Memory B cell (primary cell): ENCODE measurements at regions not wholly inside any gene's neighbourhood (a gene's known extent, or its start where the extent isn't known, plus 50 kb on each side); places are given as distances from the start of the nearest gene placed in this dataset.

ENCODE experiments used
- ATAC-seq: fragments of 150-1000 bp; cut with Tn5 transposase; 2 replicates; pipeline ENCODE4 v1.10.0; 2021; ENCODE audit warnings: low read depth, mild to moderate bottlenecking, moderate library complexity
- DNase-seq, 2 donors: peaks; one replicate each; pipeline ENCODE4 v3.0.0; 2022; ENCODE audit warnings: low spot score in 2 of 2
- H3K27ac Mint-ChIP-seq: one replicate; pipeline ENCODE4 v1.8.0; 2022; ENCODE audit warnings: mild to moderate bottlenecking, moderate library complexity, mixed read lengths
- H3K27me3 Mint-ChIP-seq: one replicate; pipeline ENCODE4 v1.8.0; 2022; ENCODE audit warnings: mixed read lengths
- H3K36me3 Mint-ChIP-seq: one replicate; pipeline ENCODE4 v1.8.0; 2022; ENCODE audit warnings: mild to moderate bottlenecking, mixed read lengths
- H3K4me1 Mint-ChIP-seq: one replicate; pipeline ENCODE4 v1.8.0; 2022; ENCODE audit warnings: mixed read lengths
- H3K4me3 Mint-ChIP-seq: one replicate; pipeline ENCODE4 v1.8.0; 2022; ENCODE audit warnings: mild to moderate bottlenecking, moderate library complexity, mixed read lengths
- H3K9me3 Mint-ChIP-seq: one replicate; pipeline ENCODE4 v1.8.0; 2022; ENCODE audit warnings: mixed read lengths

GRCh38 chrX:7254144-7254543 lies 106.2 kb upstream of the PUDP start:
- Mint-ChIP-seq H3K4me1 (peaks cover 8% of the 10 kb centered on the region), H3K36me3 (peaks cover 16% of the 10 kb centered on the region), H3K27ac (no peak overlapping the region), H3K27me3 (no peaks in the 10 kb centered on the region), H3K4me3 (peak overlapping the region; percentile 39), H3K9me3 (no peaks in the 10 kb centered on the region)
- ATAC-seq (no peak), DNase-seq (no peak)

GRCh38 chrX:7253565-7253964 lies 105.6 kb upstream of the PUDP start:
- no peaks in the 10 kb centered on the region for H3K27me3 Mint-ChIP-seq
- peaks cover 8% of the 10 kb centered on the region for H3K4me1 Mint-ChIP-seq
- no peaks in the 10 kb centered on the region for H3K9me3 Mint-ChIP-seq
- H3K27ac Mint-ChIP-seq = peak overlapping the region; percentile 69
- H3K36me3 Mint-ChIP-seq = peaks cover 13% of the 10 kb centered on the region
- H3K4me3 Mint-ChIP-seq = no peak overlapping the region
- ATAC-seq = no peak
- DNase-seq = no peak

- Mint-ChIP-seq H3K36me3 (peaks cover 5% of the 10 kb centered on the region), H3K4me3 (peak overlapping the region; percentile 14), H3K4me1 (peaks cover 8% of the 10 kb centered on the region), H3K9me3 (no peaks in the 10 kb centered on the region), H3K27ac (no peak overlapping the region), H3K27me3 (no peaks in the 10 kb centered on the region)
- ATAC-seq = no peak
- DNase-seq = no peak
These were observed 104.2 kb upstream of the PUDP start for GRCh38 chrX:7252013-7252610.

DNA sequence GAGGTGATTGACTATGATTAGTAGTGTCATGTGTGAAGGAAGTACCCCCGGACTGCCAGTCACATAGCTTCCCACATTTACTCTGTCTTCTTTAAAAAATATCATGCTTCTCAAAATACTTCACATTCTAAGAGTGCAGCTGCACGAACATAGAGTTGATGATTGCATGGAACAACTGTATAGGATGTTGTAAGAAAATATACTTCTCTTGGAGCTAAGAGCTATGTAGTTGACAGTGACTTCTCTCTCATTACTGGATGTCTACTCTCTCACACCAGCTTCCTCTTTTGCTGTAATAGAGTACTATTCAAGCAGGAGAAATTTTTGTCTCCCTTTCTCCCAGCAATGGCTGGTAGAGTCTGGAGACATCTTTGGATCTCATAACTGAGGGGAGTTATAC lies 99.4 kb upstream of the PUDP start:
- Mint-ChIP-seq H3K4me1 (peaks cover 6% of the 10 kb centered on the region), H3K4me3 (no peak overlapping the region), H3K9me3 (no peaks in the 10 kb centered on the region), H3K36me3 (peaks cover 2% of the 10 kb centered on the region), H3K27ac (no peak overlapping the region), H3K27me3 (no peaks in the 10 kb centered on the region)
- DNase-seq (no peak), ATAC-seq (no peak)

DNA sequence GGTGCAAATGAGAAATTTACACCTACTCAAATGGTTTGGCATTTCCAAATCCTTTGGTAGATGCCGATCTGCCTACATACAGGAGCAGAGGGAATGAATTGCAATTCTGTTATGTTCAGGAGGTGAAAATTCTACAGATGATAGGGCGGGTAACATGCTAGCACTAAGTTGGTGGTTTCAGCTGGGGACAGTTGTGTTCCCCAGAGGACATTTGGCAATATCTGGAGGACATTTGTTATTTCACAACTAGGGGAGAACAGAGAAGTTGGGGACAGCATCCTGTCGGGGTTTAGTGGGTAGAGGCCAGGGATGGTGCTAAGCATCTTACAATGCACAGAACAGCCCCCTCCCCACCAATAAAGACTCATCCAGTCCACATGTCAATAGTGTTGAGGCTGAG lies 96.5 kb upstream of the PUDP start:
- Mint-ChIP-seq H3K27ac (no peak overlapping the region), H3K36me3 (peaks cover 2% of the 10 kb centered on the region), H3K4me1 (no peaks in the 10 kb centered on the region), H3K27me3 (no peaks in the 10 kb centered on the region), H3K4me3 (no peak overlapping the region), H3K9me3 (no peaks in the 10 kb centered on the region)
- DNase-seq = no peak
- ATAC-seq = no peak

GRCh38 chrX:7242613-7243012 lies 94.7 kb upstream of the PUDP start:
- Mint-ChIP-seq H3K9me3 (no peaks in the 10 kb centered on the region), H3K36me3 (peaks cover 4% of the 10 kb centered on the region)
- no peak for ATAC-seq

GRCh38 chrX:7240929-7241328 lies 93.0 kb upstream of the PUDP start:
- Mint-ChIP-seq H3K27me3 (no peaks in the 10 kb centered on the region), H3K27ac (no peak overlapping the region), H3K9me3 (no peaks in the 10 kb centered on the region), H3K4me3 (no peak overlapping the region), H3K4me1 (no peaks in the 10 kb centered on the region), H3K36me3 (peaks cover 3% of the 10 kb centered on the region)
- ATAC-seq (no peak), DNase-seq (no peak)

More at GRCh38 chrX:7242613-7243012, 94.7 kb upstream of the PUDP start:
- Mint-ChIP-seq H3K4me3 (no peak overlapping the region), H3K4me1 (no peaks in the 10 kb centered on the region), H3K27me3 (no peaks in the 10 kb centered on the region), H3K27ac (no peak overlapping the region)
- no peak for DNase-seq

DNA sequence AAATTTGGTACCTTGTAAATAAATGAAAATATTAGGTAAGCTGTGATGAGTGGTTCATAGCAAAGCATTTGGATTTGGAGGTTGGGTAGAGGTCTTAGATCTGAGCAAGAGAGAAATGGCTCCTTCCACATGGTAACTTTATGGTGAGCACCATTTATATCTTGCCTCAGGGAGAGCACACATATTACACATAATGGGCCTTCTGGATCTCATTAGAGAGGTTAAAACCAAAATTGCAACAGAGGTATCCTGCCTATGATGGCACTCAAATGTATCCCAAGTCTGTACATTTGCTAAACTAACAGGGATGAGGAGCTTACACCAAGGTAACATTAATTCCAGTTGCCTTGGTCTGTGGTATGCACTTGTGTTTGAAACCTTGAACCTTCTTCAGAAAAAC lies 87.1 kb upstream of the PUDP start:
- Mint-ChIP-seq H3K4me1 (no peaks in the 10 kb centered on the region), H3K4me3 (no peak overlapping the region), H3K27ac (no peak overlapping the region), H3K9me3 (peaks cover 1% of the 10 kb centered on the region), H3K36me3 (peaks cover 8% of the 10 kb centered on the region), H3K27me3 (no peaks in the 10 kb centered on the region)
- no peak for DNase-seq
- no peak for ATAC-seq

DNA sequence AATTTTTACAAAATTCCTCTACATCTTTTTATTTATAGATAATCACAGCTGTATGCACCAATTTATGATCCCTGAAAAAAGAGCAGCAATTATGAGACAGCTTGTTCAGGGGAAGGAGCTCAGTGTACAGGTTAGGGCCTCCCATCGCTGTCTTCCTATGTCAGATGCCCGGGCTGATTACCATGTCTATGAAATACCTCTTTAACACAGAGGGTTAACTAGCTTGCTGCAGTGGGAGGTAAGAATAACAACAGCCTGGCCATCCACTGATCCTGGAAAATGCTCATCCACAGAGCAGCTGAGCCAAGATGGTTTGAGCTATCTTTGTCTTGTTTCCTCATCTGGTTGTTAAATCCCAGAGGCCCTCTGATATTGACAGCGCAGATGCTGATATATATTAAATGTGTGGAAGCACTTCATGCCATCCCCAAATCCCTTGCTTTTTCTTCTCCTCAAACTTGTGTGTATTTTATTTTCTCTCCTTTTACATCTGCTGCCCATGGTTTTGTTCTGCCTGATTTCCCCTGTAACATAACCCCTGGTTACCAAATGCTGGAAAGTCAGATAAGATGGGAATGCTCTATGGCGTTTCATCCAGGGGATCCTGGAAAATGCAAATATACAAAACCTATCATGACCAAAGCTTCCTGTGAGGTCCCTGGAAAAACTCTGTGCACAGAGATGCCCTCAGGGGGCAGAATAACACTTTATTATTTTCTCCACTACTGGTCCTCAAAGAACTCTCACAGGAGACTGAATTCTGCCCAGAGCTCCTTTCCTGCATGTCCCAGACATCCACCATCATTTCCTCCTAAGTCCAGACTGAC lies 85.8 kb upstream of the PUDP start:
- Mint-ChIP-seq H3K9me3 (peaks cover 1% of the 10 kb centered on the region), H3K27ac (no peak overlapping the region), H3K4me1 (no peaks in the 10 kb centered on the region), H3K27me3 (no peaks in the 10 kb centered on the region), H3K36me3 (peaks cover 8% of the 10 kb centered on the region), H3K4me3 (no peak overlapping the region)
- no peak for DNase-seq
- ATAC-seq = no peak

GRCh38 chrX:7228226-7228625 lies 80.3 kb upstream of the PUDP start:
- Mint-ChIP-seq H3K27ac (no peak overlapping the region), H3K36me3 (peaks cover 10% of the 10 kb centered on the region), H3K27me3 (no peaks in the 10 kb centered on the region), H3K4me3 (no peak overlapping the region), H3K9me3 (peaks cover 1% of the 10 kb centered on the region), H3K4me1 (peaks cover 6% of the 10 kb centered on the region)
- no peak for DNase-seq
- no peak for ATAC-seq

- Mint-ChIP-seq H3K4me3 (no peak overlapping the region), H3K9me3 (no peaks in the 10 kb centered on the region), H3K36me3 (peaks cover 13% of the 10 kb centered on the region), H3K27me3 (no peaks in the 10 kb centered on the region), H3K4me1 (peaks cover 6% of the 10 kb centered on the region), H3K27ac (no peak overlapping the region)
- no peak for DNase-seq
- ATAC-seq = no peak
These were observed 77.4 kb upstream of the PUDP start for GRCh38 chrX:7225338-7225737.

DNA sequence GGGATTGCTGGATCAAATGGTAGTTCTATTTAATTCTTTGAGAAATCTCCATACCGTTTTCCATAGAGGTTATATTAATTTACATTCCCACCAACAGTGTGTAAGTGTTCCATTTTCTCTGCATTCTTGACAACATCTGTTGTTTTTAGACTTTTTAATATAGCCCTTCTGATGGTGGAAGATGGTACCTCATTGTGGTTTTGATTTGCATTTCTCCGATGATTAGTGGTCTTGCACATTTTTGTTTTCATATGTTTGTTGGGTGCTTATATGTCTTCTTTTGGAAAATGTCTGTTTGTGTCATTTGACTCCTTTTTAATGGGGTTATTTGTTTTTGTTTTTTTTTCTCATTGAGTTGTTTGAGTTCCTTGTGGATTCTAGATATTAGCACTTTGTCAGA lies 75.3 kb upstream of the PUDP start:
- Mint-ChIP-seq H3K4me3 (no peak overlapping the region), H3K4me1 (peaks cover 6% of the 10 kb centered on the region), H3K27ac (no peak overlapping the region), H3K36me3 (peaks cover 13% of the 10 kb centered on the region), H3K9me3 (no peaks in the 10 kb centered on the region), H3K27me3 (no peaks in the 10 kb centered on the region)
- no peak for ATAC-seq
- no peak for DNase-seq

DNA sequence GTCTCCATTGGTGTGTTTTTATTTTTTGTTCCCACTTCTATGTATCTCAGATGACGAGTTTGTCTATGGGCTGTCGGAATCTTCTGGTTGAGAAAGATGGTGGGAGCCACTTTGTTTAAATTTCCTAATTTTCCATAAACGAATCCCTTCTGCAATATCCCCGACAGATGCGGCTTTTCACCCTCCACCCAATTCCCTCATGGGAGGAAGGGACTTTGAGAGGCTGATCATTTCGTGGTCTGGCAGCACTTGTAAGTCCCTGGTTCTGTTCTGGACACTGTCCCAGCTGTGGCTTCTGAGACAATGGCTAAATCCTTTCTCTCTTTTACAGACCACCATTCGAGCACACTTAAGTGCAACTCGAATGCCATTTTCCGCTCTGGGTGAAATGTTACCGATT lies 72.2 kb upstream of the PUDP start:
- Mint-ChIP-seq H3K4me3 (no peak overlapping the region), H3K27ac (no peak overlapping the region), H3K4me1 (peaks cover 6% of the 10 kb centered on the region), H3K9me3 (no peaks in the 10 kb centered on the region), H3K36me3 (peaks cover 17% of the 10 kb centered on the region), H3K27me3 (no peaks in the 10 kb centered on the region)
- ATAC-seq = no peak
- no peak for DNase-seq

GRCh38 chrX:7219153-7219705 lies 71.3 kb upstream of the PUDP start:
- ATAC-seq (no peak), DNase-seq (no peak)
- peaks cover 17% of the 10 kb centered on the region for H3K36me3 Mint-ChIP-seq
- H3K27me3 Mint-ChIP-seq = no peaks in the 10 kb centered on the region
- no peak overlapping the region for H3K4me3 Mint-ChIP-seq
- H3K9me3 Mint-ChIP-seq = no peaks in the 10 kb centered on the region
- peaks cover 6% of the 10 kb centered on the region for H3K4me1 Mint-ChIP-seq
- H3K27ac Mint-ChIP-seq = no peak overlapping the region
